ENCODE measurements at regions not wholly inside any gene's neighbourhood (a gene's known extent, or its start where the extent isn't known, plus 50 kb on each side); places are given as distances from the start of the nearest gene placed in this dataset.

DNA sequence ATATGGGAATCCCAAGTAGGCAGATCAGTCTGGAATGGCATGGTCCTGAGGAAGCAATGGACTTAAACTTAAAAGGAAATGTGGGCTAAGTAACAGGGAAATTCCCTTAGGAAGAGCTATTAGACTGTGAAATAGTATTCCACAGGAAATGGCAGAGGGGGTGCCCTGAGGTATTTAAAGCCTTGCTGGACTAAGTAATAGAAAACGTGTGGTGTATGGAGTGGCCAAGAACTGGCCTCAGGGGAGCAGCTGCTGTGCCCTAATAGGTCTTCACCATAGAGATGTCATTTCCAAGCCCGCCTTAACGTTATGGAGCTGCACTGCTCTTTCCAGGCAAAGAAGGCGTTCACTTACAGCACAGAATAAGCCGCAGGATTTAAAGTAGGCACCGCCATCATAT is 365.2 kb upstream of the ZMIZ1 start:
- peak; percentile 43 for DNase-seq

DNA sequence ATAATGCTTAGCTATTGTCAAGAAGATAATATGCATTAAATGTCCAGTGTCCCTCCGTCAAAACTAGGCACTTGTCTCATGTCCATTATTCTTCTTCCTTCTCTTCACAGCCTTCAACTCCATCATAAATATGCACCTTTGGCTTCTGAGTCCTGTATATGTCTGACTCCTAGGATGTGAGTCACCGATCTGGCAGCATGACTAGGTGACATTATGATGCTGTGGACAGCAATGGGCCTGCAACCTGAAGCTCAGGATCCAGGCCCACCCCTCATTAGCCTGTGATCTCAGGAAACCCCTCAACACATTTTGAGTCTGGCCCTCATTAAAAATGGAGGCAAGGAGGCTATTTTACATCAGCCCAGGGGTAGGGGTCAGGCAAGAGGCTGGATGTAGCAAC is 362.5 kb upstream of the ZMIZ1 start:
- DNase-seq: peak; percentile 37

DNA sequence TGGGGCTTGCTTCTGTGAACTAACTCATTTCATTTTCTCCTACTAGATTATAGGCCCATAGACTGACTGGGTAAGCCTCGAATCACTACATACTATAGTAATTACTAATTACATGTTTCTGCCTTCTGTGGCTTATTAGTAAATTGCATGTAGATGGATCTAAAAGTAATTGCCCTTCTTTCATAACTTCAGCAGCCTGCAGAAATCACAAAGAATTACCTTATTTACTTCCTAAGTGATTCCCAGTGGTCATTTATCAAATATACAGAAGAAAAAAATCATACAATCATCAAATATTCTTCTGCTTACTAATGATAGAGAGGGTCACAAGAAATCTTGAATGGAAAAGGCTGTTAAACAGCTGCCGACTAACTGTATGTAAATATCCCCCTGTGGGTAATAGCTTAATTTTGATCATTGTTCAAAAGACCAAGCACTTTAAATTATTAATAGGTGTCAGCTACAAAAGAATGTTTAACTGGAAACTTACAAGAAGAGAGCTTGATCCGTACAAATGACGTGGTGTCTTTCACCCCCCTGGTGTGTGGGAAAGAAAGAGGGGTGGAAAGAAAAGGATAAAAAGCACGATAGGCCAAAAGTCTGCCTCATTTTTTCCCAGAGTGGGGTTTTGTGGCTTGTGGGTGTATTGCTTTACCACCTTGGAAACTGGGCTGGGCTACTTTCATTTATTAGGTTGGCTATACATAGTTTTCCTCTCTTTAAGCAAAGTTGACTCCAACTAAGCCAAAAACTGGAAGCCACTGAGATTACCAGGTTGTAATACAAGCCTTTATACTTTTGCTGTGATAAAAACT is 361.8 kb upstream of the ZMIZ1 start:
- DNase-seq: peak; percentile 54

DNA sequence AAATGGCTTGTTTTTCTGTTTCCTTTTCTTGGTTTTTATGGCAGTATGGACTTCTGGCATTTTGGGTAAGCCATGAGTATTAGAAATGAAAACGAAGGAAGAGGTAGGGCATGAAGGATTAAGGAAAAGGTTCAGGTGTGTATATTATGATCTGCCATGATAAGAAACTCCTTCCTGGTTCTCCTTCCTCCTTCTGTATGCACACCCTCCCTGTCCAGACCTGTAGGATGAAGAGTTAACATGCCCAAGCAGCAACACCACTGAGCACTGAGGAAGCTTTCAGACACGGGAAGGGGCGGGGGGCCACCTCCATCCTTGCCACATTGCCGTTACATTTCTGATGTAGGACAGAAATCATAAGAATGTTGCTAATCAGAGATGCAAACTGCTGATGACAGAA is 361.0 kb upstream of the ZMIZ1 start:
- DNase-seq: no peak

- DNase-seq: no peak
Observed at GRCh38 chr10:78712147-78712546, 356.6 kb upstream of the ZMIZ1 start.

DNA sequence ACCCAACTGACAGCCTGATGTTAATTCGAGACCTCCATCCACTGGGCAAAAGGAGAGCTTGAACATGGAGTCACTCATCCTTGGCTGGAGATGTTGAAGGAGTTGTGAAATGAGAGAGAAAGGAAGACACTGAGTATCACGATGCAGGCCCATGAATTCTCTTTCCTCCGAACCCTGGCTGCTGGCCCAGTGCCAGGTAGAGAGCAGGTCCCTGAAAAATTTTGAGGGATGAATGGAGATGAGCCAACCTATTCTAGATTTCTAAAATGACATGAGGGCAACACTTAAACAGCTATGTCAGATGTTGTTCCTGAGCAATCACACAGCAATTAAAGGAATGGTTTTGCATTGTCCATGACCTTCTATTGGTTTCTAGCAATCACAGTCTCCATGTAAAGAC is 355.1 kb upstream of the ZMIZ1 start:
- DNase-seq: no peak

DNA sequence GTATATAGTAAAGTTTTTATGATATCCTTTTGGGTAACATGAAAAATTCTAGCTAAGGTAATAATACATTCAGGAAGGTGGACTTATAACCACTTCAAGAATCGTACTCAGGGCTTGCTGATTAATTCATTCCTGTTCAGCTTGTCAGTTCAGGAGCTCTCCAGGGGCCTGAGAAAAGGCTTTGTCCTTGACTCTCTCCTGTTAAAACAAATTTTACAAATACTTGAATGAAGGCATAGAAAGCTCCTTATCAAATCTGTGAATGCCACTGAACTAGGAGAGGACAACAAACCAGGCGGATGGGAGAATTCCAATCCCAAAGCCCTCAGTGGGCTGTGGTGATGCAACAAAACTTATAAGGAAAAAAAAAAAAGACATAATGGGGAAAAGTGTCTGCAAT is 354.5 kb upstream of the ZMIZ1 start:
- no peak for DNase-seq

DNA sequence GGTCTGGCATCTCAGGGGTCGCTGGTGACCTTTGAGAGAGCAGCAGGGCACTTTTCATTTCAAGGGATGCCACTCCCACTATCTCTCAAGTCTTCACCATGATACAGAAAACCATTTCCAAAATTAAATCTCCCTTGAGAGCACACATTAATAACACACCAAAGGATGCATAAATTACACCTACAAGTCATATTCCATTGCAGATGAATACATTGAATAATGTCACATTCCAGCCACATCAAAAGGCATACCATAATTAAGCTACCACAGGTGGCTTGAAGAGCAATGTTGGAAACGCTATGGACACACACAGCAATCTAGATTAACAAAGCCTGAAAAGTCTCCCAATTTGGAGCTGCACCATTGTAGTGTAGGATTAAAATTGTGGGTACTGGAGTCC is 353.3 kb upstream of the ZMIZ1 start:
- DNase-seq: no peak

DNA sequence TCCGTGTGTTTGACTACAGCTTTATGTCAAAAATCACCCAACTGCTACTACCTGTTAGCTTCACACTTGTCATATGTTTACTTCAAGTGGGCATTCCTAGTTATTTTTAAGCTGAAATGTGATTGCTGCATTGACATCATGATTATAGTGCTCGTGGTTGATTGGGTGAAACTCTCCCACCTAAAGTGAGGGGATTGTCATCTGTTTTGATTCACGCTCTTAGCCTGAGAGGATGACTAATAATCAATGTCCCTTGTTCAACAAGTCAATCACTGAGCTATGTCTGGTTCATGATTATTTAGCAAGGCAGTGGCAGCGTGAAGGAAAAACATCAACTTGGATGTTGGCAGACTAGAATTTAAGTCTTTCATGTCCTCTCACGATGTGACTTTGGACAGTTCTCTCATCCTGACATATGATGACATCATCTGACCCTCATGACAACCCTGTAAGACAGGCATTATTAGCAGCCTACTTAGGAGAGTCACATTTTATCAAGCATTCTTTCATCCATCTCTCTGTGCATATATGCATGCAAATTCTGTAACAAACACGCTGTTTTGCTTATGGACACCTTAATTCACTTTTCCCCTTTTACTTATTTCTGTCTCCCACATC is 352.6 kb upstream of the ZMIZ1 start:
- no peak for DNase-seq

DNA sequence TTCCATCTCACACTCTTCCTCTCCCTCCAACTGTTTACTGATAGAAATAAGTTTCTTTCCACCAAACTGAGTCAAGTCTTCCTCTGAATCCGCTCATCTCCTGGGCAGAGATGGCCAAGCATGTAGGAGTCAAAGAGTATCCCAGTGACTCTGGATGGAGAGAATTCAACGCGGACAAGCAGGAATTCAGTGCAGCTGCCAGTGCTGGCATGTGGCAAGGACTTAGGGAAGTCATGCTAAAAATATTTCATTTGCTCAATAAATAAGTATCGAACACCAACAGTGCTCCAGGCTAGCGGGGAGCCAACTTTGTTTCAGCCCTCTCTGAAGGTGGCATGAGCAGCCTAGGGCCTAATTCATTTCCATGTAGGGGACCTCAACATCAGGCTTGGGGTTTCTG is 351.6 kb upstream of the ZMIZ1 start:
- peak; percentile 75 for DNase-seq

DNA sequence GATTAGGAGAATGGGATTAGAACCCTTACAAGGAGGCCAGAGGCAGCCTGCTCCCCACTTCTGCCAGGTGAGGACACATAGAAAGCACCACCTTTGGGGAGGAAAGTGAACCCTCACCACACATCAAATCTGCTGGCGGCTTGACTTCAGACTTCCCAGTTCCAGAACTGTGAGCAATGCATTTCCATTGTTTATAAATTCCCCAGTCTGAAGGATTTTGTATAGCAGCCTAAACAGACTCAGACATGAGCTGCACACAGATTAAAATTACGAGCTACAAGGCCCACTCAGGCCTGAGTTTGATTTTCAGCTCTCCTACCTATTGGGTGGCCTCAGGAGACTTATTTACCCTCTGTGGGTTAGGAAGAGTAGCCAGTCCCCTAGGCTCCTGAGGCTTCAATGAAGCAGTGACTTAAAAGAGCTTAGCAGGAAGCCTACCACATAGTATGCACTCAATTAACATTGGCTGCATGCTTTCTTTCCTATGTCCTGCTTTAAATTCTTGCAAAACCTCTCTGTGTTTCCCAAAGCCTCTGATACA is 350.7 kb upstream of the ZMIZ1 start:
- DNase-seq: no peak

DNA sequence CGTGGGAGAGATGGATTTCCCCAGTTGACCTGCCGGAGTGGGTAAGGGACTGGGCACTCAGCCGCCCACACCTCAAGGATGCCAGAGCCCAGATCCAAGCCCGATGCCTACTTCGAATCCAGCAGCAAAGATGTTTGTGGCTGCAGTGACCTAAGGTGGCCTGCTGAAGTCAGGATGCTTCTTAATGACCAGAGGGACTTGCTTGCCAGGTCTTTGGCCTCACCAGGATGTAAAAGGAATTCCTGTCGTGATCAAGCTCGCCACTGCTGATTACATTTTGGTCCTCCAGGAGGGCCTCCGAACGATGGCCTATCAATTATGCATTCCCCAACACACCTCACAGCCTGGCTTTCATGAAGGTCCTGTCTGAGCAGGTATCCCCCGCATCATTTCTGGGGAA is 349.5 kb upstream of the ZMIZ1 start:
- DNase-seq: no peak

GRCh38 chr10:78720091-78720490 is 348.7 kb upstream of the ZMIZ1 start:
- DNase-seq: no peak

- DNase-seq: no peak
Observed at GRCh38 chr10:78721231-78721630, 347.5 kb upstream of the ZMIZ1 start.

GRCh38 chr10:78724846-78725245 is 343.9 kb upstream of the ZMIZ1 start:
- DNase-seq: no peak

DNA sequence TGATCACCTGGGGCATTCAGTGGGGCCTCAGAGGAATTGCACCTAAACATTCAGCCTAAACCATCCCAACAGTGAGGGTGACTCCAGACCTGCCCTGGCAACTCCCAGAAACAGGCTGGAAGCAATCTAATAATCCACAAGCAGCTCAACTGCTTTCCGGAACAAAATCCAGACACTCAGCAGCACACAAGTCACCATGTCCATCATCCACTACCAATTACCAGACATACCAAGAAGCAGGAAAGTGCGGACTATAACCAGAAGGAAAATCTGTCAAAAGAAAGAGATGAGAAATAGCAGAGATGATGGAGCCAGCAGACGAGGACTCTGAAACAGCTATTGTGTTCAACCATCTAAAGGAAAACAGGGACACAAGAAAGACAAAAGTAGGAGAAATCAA is 342.6 kb upstream of the ZMIZ1 start:
- no peak for DNase-seq

- DNase-seq: no peak
Observed at GRCh38 chr10:78727251-78727650, 341.5 kb upstream of the ZMIZ1 start.

DNA sequence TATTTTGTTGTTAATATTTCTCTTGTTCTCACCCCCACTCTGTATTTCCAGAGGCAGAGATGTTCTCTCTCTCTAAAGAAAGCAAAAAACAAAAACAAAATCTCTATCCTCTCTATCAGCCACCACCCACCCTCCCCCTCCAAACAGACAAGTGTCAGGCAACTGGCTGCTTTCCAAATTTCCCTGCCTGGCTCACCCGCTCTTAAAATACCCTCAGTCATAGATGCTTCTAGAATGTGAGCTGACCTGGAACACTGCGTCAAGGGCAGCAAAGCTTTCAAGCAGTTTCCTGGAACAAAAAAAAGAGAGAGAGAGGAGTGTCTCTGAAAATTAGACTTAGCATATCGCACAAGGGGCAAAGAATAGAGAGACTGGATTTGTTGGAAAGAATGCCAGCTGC is 341.0 kb upstream of the ZMIZ1 start:
- no peak for DNase-seq

DNA sequence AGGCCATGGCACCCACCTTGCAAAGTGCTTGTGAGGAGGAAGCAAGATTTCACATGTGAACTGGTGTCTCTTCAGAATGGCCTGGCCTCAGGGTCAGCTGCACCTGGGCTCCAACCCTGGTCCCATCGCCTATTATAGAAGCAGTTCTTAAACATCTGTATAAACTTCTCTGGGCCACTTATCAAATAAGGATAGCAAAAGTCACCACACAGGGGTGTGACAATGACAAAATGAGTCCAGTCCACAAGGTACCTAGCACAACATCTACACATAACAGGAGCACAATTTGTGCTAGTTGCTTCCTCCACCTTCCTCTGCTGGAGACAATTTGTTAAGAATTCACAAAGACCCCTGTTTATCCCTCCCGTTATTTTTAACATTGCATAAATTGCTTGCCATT is 340.6 kb upstream of the ZMIZ1 start:
- no peak for DNase-seq

DNA sequence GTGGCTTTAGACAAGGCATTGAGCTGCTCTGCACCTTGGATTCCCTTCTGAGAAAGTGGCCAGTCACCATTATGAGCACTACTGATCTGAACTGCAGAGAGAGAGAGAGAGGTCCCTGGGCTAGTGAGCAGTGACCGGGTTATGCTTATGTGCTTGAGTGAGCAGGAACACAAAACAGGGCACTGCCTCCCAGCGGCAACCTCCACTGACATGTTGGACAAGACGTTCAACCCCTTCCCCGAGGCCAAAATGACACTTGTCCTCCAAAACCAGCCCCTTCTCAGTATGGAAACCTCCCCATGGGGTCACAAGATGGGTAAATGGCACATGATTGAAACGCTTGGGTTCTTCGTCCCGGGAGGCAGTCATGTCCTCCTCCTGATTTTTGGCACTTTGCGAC is 339.4 kb upstream of the ZMIZ1 start:
- no peak for DNase-seq

DNA sequence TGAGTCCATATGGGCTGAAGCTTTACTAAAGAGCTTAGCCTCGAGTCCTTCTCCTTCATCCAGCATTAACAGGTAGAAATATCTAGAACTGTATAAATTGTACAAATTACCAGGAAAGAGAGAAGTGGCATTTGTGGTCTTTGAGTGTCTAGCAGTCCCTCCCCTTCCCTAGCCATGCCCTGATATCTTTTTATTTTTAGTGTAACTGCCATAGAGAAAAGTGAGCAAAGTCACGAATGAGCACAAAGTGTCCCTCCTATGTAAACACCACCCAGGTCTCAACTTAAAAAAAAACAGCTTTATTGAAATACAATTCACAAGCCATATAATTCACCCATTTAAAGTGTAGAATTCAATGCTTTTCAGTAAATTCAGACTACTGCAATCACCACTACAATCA is 339.0 kb upstream of the ZMIZ1 start:
- DNase-seq: no peak

- DNase-seq: no peak
Observed at GRCh38 chr10:78730754-78731153, 338.0 kb upstream of the ZMIZ1 start.

- DNase-seq: no peak
Observed at GRCh38 chr10:78731675-78732074, 337.1 kb upstream of the ZMIZ1 start.

DNA sequence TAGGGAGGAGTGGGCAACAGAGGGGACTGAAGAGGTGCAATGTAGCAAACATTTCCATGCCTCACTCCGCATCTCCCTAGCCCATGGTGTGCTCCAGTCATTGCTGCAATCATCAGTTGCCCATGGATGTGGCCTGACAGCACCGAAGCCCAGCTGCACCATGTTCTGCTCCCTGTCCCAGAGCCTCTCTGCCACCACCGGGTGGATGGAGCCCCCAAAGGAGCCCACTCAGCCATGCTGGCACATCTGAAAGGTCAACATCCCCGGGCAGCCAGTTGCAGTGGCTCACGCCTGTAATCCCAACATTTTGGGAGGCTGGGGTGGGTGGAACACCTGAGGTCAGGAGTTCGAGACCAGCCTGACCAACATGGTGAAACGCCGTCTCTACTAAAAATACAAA is 336.4 kb upstream of the ZMIZ1 start:
- DNase-seq: no peak
